Activated T-cell treated with anti-CD3 and anti-CD28 coated beads, Interleukin-2, amount 50 U/mL, for 24 hours (primary cell): ENCODE measurements at regions not wholly inside any gene's neighbourhood (a gene's known extent, or its start where the extent isn't known, plus 50 kb on each side); places are given as distances from the start of the nearest gene placed in this dataset.
"Not testable (repeated sequence)": the region's sequence is repeated elsewhere in the genome, so short reads cannot be mapped to it uniquely, and the experiment has no call there.

Experiments
- DNase-seq: peaks from one replicate; pipeline ENCODE4 v3.0.0-alpha.2; 2020
- H3K27ac Mint-ChIP-seq: 2 replicates; pipeline ENCODE4 v1.8.0; 2020; ENCODE audit warnings: mild to moderate bottlenecking, mixed read lengths
- H3K27me3 Mint-ChIP-seq: 2 replicates; pipeline ENCODE4 v1.8.0; 2020; ENCODE audit warnings: mixed read lengths
- H3K36me3 Mint-ChIP-seq: 2 replicates; pipeline ENCODE4 v1.8.0; 2020; ENCODE audit warnings: low read depth, mixed read lengths
- H3K4me1 Mint-ChIP-seq: 2 replicates; pipeline ENCODE4 v1.8.0; 2020; ENCODE audit warnings: low read depth, mixed read lengths
- H3K4me3 Mint-ChIP-seq: 2 replicates; pipeline ENCODE4 v1.8.0; 2020; ENCODE audit warnings: mild to moderate bottlenecking, moderate library complexity, mixed read lengths
- H3K9me3 Mint-ChIP-seq: 2 replicates; pipeline ENCODE4 v1.8.0; 2020; ENCODE audit warnings: mixed read lengths

DNA sequence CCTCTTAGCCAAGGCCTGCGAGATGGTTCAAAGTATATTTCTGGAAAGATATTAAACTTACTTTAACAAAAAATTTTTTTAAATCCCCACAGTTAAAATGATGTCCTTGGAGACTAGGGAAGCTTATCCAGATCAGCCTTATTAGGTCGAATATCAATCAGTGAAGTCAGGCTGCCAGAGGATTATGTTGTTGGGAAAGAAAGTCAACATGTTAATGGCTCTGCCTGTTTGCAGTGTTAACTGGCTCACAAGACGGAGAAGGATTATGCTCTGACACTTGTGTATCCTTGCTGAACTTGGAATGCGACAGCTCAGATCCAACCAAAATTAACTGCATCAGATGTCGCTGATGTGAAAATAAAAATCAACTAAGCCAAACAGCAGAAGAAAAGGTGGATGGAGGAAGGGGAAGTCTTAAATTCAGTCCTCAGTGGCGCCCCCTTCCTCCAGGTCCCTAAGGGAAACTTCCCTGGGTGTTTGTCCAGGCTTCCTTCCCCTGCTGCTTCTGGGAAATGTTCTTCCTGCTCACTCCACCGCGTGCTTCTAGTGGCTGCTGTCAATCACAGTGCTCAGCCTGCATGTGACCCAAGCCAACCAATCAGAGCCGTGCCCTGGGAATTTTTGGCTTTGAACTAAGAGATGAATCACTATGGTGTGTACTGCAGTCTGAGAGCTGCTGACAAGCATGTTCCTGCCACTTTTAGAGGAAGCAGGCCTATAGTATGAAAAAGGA is 690.4 kb upstream of the NRP1 start:
- H3K36me3 Mint-ChIP-seq: no peaks in the 10 kb centered on the region
- no peak for DNase-seq
- H3K4me1 Mint-ChIP-seq: no peaks in the 10 kb centered on the region
- H3K9me3 Mint-ChIP-seq: peaks cover 3% of the 10 kb centered on the region
- H3K27ac Mint-ChIP-seq: no peak overlapping the region
- H3K4me3 Mint-ChIP-seq: no peak overlapping the region
- H3K27me3 Mint-ChIP-seq: no peaks in the 10 kb centered on the region

GRCh38 chr10:34024282-34024681 is 689.8 kb upstream of the NRP1 start:
- Mint-ChIP-seq H3K36me3 (no peaks in the 10 kb centered on the region), H3K4me1 (no peaks in the 10 kb centered on the region), H3K4me3 (no peak overlapping the region), H3K9me3 (peaks cover 3% of the 10 kb centered on the region), H3K27ac (no peak overlapping the region), H3K27me3 (no peaks in the 10 kb centered on the region)
- no peak for DNase-seq

- peaks cover 3% of the 10 kb centered on the region for H3K9me3 Mint-ChIP-seq
- no peaks in the 10 kb centered on the region for H3K27me3 Mint-ChIP-seq
- no peak overlapping the region for H3K4me3 Mint-ChIP-seq
- H3K36me3 Mint-ChIP-seq: no peaks in the 10 kb centered on the region
- no peaks in the 10 kb centered on the region for H3K4me1 Mint-ChIP-seq
- no peak for DNase-seq
- H3K27ac Mint-ChIP-seq: no peak overlapping the region
Measured at GRCh38 chr10:34022195-34022594, 687.7 kb upstream of the NRP1 start.

DNA sequence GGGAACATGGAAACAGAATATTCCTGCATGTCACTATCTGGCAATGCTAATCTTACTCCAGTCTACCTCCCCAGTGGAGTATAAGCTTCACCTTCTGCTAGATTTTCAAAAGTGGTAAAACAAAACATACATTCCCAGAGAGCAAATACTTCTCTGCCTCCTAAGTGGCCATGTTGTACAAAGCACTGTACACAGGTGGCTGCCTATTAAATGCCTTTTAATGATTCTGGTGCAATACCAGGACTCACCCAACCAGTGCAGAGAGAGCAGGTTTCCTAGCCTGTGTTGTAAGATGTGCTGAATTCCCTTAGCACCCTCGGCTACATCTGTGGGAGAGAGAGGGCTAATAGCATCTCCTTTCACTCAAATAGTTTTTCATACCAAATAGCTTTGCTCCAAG is 684.3 kb upstream of the NRP1 start:
- Mint-ChIP-seq H3K9me3 (no peaks in the 10 kb centered on the region), H3K4me1 (no peaks in the 10 kb centered on the region), H3K36me3 (no peaks in the 10 kb centered on the region), H3K27ac (no peak overlapping the region), H3K4me3 (no peak overlapping the region), H3K27me3 (no peaks in the 10 kb centered on the region)
- no peak for DNase-seq

- H3K9me3 Mint-ChIP-seq: no peaks in the 10 kb centered on the region
- no peaks in the 10 kb centered on the region for H3K4me1 Mint-ChIP-seq
- no peaks in the 10 kb centered on the region for H3K36me3 Mint-ChIP-seq
- no peak overlapping the region for H3K27ac Mint-ChIP-seq
- H3K4me3 Mint-ChIP-seq: no peak overlapping the region
- H3K27me3 Mint-ChIP-seq: no peaks in the 10 kb centered on the region
- no peak for DNase-seq
Measured at GRCh38 chr10:34018129-34018528, 683.7 kb upstream of the NRP1 start.

GRCh38 chr10:34017281-34017680 is 682.8 kb upstream of the NRP1 start:
- H3K4me3 Mint-ChIP-seq: no peak overlapping the region
- no peak overlapping the region for H3K27ac Mint-ChIP-seq
- H3K36me3 Mint-ChIP-seq: no peaks in the 10 kb centered on the region
- DNase-seq: no peak
- no peaks in the 10 kb centered on the region for H3K4me1 Mint-ChIP-seq
- H3K9me3 Mint-ChIP-seq: no peaks in the 10 kb centered on the region
- H3K27me3 Mint-ChIP-seq: no peaks in the 10 kb centered on the region

GRCh38 chr10:34016576-34016975 is 682.1 kb upstream of the NRP1 start:
- Mint-ChIP-seq H3K27me3 (no peaks in the 10 kb centered on the region), H3K4me3 (no peak overlapping the region), H3K36me3 (no peaks in the 10 kb centered on the region), H3K4me1 (no peaks in the 10 kb centered on the region), H3K27ac (no peak overlapping the region), H3K9me3 (no peaks in the 10 kb centered on the region)
- DNase-seq: no peak

DNA sequence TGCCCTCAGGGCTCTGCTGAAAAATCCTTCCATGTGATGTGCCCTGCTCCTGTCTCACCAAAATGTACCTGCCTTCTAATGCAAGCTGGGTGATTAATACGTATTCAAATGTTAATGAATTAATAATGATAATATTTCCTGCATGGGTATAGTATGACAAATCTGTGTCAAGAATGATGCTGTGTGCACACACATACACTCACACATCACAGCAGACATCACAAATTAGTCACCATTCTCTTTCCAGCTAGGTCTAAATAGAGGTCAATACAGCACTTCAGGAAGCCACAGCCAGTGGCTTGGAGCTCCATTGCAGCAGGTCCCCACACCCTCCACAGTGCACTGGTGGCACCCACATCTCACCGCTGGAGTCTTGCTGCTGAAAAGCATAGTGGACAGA is 681.2 kb upstream of the NRP1 start:
- H3K36me3 Mint-ChIP-seq: no peaks in the 10 kb centered on the region
- no peak overlapping the region for H3K4me3 Mint-ChIP-seq
- no peaks in the 10 kb centered on the region for H3K9me3 Mint-ChIP-seq
- no peak for DNase-seq
- no peaks in the 10 kb centered on the region for H3K27me3 Mint-ChIP-seq
- no peak overlapping the region for H3K27ac Mint-ChIP-seq
- H3K4me1 Mint-ChIP-seq: no peaks in the 10 kb centered on the region

DNA sequence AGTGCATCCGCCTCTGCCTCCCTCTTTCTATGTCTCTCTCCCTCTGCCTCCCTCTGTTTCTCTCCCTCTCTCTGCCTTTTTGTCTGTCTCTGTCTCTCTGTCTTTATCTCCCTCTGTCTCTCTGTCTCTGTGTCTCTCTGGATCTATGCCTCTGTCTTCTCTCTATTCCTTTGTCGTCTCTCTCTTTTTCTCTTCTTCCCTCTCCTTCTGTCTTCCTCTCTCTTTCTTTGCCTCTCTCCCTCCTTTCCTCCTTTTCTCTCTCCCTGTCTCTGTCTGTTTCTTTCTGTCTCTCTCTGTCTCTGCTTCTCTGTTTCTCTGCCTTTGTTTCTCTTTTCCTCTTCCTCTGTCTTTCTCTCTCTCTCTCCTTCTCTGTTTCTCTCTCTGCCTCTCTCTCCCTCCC is 678.8 kb upstream of the NRP1 start:
- Mint-ChIP-seq H3K4me3 (no peak overlapping the region), H3K27ac (no peak overlapping the region), H3K9me3 (no peaks in the 10 kb centered on the region), H3K4me1 (no peaks in the 10 kb centered on the region), H3K27me3 (peaks cover 2% of the 10 kb centered on the region), H3K36me3 (no peaks in the 10 kb centered on the region)
- DNase-seq: no peak

DNA sequence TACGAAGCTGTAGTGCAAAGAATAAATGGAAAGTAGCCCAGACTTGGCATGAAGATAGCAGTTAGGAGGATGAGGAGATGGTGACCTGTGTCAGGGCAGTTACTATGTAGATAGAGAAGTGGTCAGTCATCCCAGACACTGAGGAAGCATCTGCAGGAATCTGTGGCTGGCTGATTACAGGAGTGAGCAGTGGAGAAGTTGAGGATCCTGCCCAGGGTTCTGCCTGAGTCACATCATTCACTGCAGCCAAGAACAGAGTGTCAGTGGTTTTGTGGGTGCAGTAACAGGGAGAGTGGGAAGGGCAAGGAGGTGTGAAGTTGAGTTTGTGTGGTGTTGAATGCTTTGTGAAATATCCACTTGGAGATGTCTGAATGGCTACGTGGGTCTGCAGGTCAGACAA is 676.4 kb upstream of the NRP1 start:
- H3K36me3 Mint-ChIP-seq: no peaks in the 10 kb centered on the region
- no peak for DNase-seq
- no peaks in the 10 kb centered on the region for H3K9me3 Mint-ChIP-seq
- H3K4me1 Mint-ChIP-seq: no peaks in the 10 kb centered on the region
- H3K27ac Mint-ChIP-seq: no peak overlapping the region
- H3K27me3 Mint-ChIP-seq: peaks cover 2% of the 10 kb centered on the region
- no peak overlapping the region for H3K4me3 Mint-ChIP-seq

- not testable (repeated sequence) for H3K27me3 Mint-ChIP-seq, H3K27ac Mint-ChIP-seq, H3K9me3 Mint-ChIP-seq, H3K36me3 Mint-ChIP-seq, H3K4me1 Mint-ChIP-seq, DNase-seq, H3K4me3 Mint-ChIP-seq
Measured at GRCh38 chr10:34010228-34010627, 675.8 kb upstream of the NRP1 start.

GRCh38 chr10:34008656-34009055 is 674.2 kb upstream of the NRP1 start:
- H3K4me3 Mint-ChIP-seq: no peak overlapping the region
- H3K36me3 Mint-ChIP-seq: no peaks in the 10 kb centered on the region
- peaks cover 2% of the 10 kb centered on the region for H3K27me3 Mint-ChIP-seq
- H3K27ac Mint-ChIP-seq: no peak overlapping the region
- H3K9me3 Mint-ChIP-seq: no peaks in the 10 kb centered on the region
- no peaks in the 10 kb centered on the region for H3K4me1 Mint-ChIP-seq
- DNase-seq: no peak

DNA sequence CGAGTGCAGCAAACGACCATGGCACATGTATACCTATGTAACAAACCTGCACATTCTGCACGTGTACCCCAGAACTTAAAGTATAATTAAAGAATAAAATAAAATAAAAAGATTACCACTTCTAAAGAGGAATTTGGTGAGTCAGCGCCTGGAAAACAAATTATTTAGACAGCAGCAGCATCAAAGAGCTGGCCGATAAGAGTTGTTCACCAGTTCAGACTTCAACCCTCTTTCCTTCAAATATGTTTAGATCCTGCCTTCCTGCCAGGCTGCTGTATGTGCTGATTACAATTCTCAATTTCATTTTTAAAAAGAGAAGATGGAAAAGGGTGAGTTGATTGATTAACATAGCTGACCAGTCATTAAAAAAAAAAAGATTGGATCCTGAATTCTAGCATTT is 672.0 kb upstream of the NRP1 start:
- DNase-seq: no peak
- H3K4me3 Mint-ChIP-seq: no peak overlapping the region

GRCh38 chr10:34003561-34003960 is 669.1 kb upstream of the NRP1 start:
- no peak for DNase-seq
- Mint-ChIP-seq H3K9me3 (no peaks in the 10 kb centered on the region), H3K4me1 (no peaks in the 10 kb centered on the region), H3K27ac (no peak overlapping the region), H3K4me3 (no peak overlapping the region), H3K36me3 (no peaks in the 10 kb centered on the region), H3K27me3 (peaks cover under 1% of the 10 kb centered on the region)

More for the DNA sequence above, 672.0 kb upstream of the NRP1 start:
- no peaks in the 10 kb centered on the region for H3K4me1 Mint-ChIP-seq
- no peaks in the 10 kb centered on the region for H3K36me3 Mint-ChIP-seq
- H3K27me3 Mint-ChIP-seq: peaks cover 2% of the 10 kb centered on the region
- no peak overlapping the region for H3K27ac Mint-ChIP-seq
- no peaks in the 10 kb centered on the region for H3K9me3 Mint-ChIP-seq

DNA sequence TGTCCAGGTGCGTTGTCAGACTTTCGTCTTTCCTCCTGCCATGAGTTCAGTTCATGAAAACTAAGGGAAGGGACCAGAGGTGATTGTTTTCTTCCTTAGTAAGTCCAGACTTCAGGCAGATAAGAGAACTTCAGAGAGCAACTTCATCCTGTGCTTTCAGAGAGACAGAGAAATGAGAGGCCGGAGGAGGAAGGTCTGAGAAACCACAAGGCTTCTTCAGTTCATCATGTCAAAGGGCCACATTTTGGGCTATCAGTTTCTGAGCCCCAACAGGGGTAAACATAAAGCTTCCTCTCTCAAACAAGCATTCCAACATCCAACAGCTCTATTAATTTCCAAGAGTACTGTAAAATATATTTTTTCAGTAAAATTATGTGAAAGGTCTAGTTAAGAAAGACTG is 668.4 kb upstream of the NRP1 start:
- no peaks in the 10 kb centered on the region for H3K4me1 Mint-ChIP-seq
- H3K36me3 Mint-ChIP-seq: no peaks in the 10 kb centered on the region
- H3K27ac Mint-ChIP-seq: no peak overlapping the region

GRCh38 chr10:34001831-34002230 is 667.4 kb upstream of the NRP1 start:
- Mint-ChIP-seq H3K4me3 (no peak overlapping the region), H3K27me3 (no peaks in the 10 kb centered on the region), H3K27ac (no peak overlapping the region), H3K4me1 (peaks cover under 1% of the 10 kb centered on the region), H3K9me3 (no peaks in the 10 kb centered on the region), H3K36me3 (no peaks in the 10 kb centered on the region)
- no peak for DNase-seq

More for the DNA sequence above, 668.4 kb upstream of the NRP1 start:
- Mint-ChIP-seq H3K27me3 (no peaks in the 10 kb centered on the region), H3K9me3 (no peaks in the 10 kb centered on the region), H3K4me3 (no peak overlapping the region)
- no peak for DNase-seq
